Heart right ventricle (tissue), 16 donors: ENCODE measurements at regions not wholly inside any gene's neighbourhood (a gene's known extent, or its start where the extent isn't known, plus 50 kb on each side); places are given as distances from the start of the nearest gene placed in this dataset.

Source experiments
- ATAC-seq, 8 donors: fragments of 200-7000 bp; cut with Tn5 transposase; one replicate each; pipeline ENCODE4 v1.9.1; 2020; ENCODE audit warnings: mild to moderate bottlenecking in 8 of 8, moderate library complexity in 8 of 8, moderate number of reproducible peaks in 1 of 8
- DNase-seq, 2 donors: peaks; one replicate each; pipeline ENCODE4 v3.0.0-alpha.2; 2020
- H3K27ac ChIP-seq, 10 donors: fragments of 200-600 bp; sonication (generic) in 2 of 10; one replicate each; pipeline versions ENCODE4 v1.5.0 to v1.8.0; 2020 to 2022; ENCODE audit warnings: mild to moderate bottlenecking in 3 of 10
- H3K27me3 ChIP-seq, 7 donors: fragments of 200-600 bp; one replicate each; pipeline ENCODE4 v1.8.0; 2021 to 2022; ENCODE audit warnings: mild to moderate bottlenecking in 2 of 7
- H3K36me3 ChIP-seq, 9 donors: fragments of 200-600 bp; sonication (generic) in 1 of 9; one replicate each; pipeline versions ENCODE4 v1.5.0 to v1.8.0; 2020 to 2022; ENCODE audit warnings: mild to moderate bottlenecking in 2 of 9
- H3K4me1 ChIP-seq, 9 donors: fragments of 200-600 bp; sonication (generic) in 1 of 9; one replicate each; pipeline versions ENCODE4 v1.5.0 to v1.8.0; 2020 to 2022; ENCODE audit warnings: mild to moderate bottlenecking in 4 of 9
- H3K4me3 ChIP-seq, 10 donors: fragments of 200-600 bp; sonication (generic) in 2 of 10; one replicate each; pipeline versions ENCODE4 v1.5.0 to v1.8.0; 2020 to 2022; ENCODE audit warnings: mild to moderate bottlenecking in 7 of 10, moderate library complexity in 2 of 10
- H3K9me3 ChIP-seq, 11 donors: fragments of 200-600 bp in 10 of 11; sonication (generic) in 2 of 11; one replicate each; pipeline versions ENCODE4 v1.5.0 to v1.8.0; 2013 to 2022; ENCODE audit warnings: mild to moderate bottlenecking in 2 of 11, control low read depth in 1 of 11, moderate library complexity in 1 of 11
- WGBS, 2 donors: extraction: QIAGEN DNeasy Blood & Tissue Kit; methylation state at CpG; one replicate each; pipeline ENCODE4 v1.1.7; 2013; ENCODE audit warnings: inconsistent platforms in 1 of 2; 5-methylcytosine and 5-hydroxymethylcytosine counted together
- intact Hi-C, 10 donors: fragments of 100-400 bp; cut with DNase I; formaldehyde crosslinking; loops; one replicate each; pipeline versions ENCODE4 v1.11.1 to v1.14.2; 2022
- TF ChIP-seq, protein P1 (sequence below), 9 donors: fragments of 200-600 bp; sonication (generic) in 2 of 9; IDR thresholded peaks; one replicate each; pipeline versions ENCODE4 v1.5.0 to v1.8.0; 2021 to 2022; ENCODE audit warnings: antibody characterized with exemption in 9 of 9, mild to moderate bottlenecking in 5 of 9, moderate library complexity in 1 of 9
- donor health status: Arrhythmogenic right ventricular cardiomyopathy.
- donor health status: ischemic (EF 13 %, LVEDD 7.1; RV severe dilation, severe dysfunction).
- donor health status: healthy with polysubstance abuse.
- donor health status: DM: no; HTN: yes; CAD: no.
- donor health status: DM: no; HTN: no; CAD: no.
- donor health status: ischemic (EF 25% LVEDD 6.9; RV normal size, moderate dysfunction).
- donor health status: ischemic (EF 25% LVEDD 5.7; RV mildly dilated, moderate dysfunction).
- donor health status: healthy.
- donor health status: DM: yes; HTN: yes; CAD: no.
- donor health status: Ischemic cardiomyopathy.
- donor health status: ischemic (EF 35%, LVEDD 5.7; RV mildly dilated, moderate dysfunction).
- donor health status: nonischemic (EF 11% LVEDD 7.7; RV severe dilation, severe dysfunction).
- donor health status: DM: yes; HTN: yes; CAD: no.
- donor health status: PGD.
- donor health status: ischemic (EF 29% LVEDD 5.4; RV normal size, mild dysfunction).
- donor health status: nonischemic (EF 23%, LVEDD 6.1; RV moderate dilation, normal function).

DNA sequence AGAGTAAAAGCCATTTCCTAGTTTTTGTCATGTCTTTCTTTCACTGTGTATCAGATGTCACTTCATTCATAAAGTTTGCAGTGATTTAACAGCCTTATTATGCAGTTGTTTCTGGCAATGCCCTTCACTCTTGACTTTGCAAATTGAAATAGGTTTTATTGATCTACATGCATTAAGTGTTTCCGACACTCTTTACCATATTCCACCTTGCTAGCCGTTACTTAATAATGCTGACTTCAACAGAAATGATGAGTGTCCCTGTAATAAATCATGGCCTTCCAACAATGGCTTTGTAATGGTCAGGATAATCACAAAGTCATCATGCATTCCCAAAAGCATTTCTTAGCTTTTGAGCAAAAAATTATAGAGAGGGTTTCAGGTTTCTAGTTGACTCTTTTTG is 236.8 kb upstream of the FMN2 start:
- ATAC-seq: no peak
- intact Hi-C loops: no loop called here
- H3K27me3 ChIP-seq: no peaks in the 10 kb centered on the region
- no peak overlapping the region for H3K4me3 ChIP-seq
- H3K9me3 ChIP-seq: peaks cover 0 to 10% (median 0%) of the 10 kb centered on the region in 11 donors
- no peaks in the 10 kb centered on the region for H3K36me3 ChIP-seq
- no peak overlapping the region for H3K27ac ChIP-seq
- H3K4me1 ChIP-seq: no peaks in the 10 kb centered on the region
- no peak for DNase-seq
- 93 to 94% methylated on average over 2 of the region's 2 CpGs for WGBS, 2 donors
- TF ChIP-seq, protein P1, sequence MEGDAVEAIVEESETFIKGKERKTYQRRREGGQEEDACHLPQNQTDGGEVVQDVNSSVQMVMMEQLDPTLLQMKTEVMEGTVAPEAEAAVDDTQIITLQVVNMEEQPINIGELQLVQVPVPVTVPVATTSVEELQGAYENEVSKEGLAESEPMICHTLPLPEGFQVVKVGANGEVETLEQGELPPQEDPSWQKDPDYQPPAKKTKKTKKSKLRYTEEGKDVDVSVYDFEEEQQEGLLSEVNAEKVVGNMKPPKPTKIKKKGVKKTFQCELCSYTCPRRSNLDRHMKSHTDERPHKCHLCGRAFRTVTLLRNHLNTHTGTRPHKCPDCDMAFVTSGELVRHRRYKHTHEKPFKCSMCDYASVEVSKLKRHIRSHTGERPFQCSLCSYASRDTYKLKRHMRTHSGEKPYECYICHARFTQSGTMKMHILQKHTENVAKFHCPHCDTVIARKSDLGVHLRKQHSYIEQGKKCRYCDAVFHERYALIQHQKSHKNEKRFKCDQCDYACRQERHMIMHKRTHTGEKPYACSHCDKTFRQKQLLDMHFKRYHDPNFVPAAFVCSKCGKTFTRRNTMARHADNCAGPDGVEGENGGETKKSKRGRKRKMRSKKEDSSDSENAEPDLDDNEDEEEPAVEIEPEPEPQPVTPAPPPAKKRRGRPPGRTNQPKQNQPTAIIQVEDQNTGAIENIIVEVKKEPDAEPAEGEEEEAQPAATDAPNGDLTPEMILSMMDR (IDR thresholded peaks at IDR 0.05): no peak

DNA sequence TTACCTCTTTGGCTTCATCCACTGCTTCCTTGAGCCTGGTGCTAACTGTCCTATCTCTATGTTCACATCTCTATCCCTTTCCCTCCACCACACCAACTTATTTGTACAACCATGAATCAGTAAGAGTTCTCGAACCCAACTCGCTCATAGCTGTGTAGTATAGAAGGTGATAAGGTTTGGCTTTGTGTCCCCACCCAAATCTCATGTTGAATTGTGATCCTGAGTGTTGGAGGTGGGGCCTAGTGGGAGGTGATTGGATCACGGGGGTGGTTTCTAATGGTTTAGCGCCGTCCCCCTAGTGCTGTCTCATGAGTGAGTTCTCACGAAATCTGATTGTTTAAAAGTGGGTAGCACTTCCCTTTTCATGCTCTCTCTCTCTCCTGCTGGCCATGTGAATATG is 235.6 kb upstream of the FMN2 start:
- H3K4me1 ChIP-seq: no peaks in the 10 kb centered on the region
- no peaks in the 10 kb centered on the region for H3K27me3 ChIP-seq
- H3K27ac ChIP-seq: no peak overlapping the region
- peaks cover 0 to 10% (median 0%) of the 10 kb centered on the region in 11 donors for H3K9me3 ChIP-seq
- intact Hi-C loops: no loop called here
- ATAC-seq: no peak
- TF ChIP-seq, protein P1 (IDR thresholded peaks at IDR 0.05): no peak
- no peak overlapping the region for H3K4me3 ChIP-seq
- no peak for DNase-seq
- WGBS, 2 donors: 76 to 79% methylated on average over 6 of the region's 6 CpGs
- H3K36me3 ChIP-seq: no peaks in the 10 kb centered on the region

DNA sequence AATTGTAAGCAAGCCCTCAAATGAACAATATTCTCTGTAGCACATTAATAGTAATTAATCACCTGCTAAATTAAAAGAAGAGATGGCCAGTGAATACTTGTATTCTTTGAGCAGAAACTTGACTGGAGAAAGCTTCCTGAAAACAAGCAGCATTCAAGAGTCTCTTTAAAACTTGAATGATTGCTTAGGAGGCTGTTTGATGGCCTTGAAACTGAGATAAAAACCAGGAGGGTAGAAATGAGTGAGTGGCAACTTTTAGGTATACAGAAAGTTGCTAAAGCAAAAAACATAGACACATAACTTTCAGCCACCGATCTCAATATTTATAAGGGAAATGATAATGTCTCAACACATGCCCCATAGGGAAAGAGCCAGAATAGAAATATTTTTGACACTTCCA is 234.8 kb upstream of the FMN2 start:
- H3K36me3 ChIP-seq: no peaks in the 10 kb centered on the region
- peaks cover 0 to 6% (median 0%) of the 10 kb centered on the region in 9 donors for H3K4me1 ChIP-seq
- intact Hi-C loops: no loop called here
- no peak overlapping the region for H3K4me3 ChIP-seq
- 67 to 76% methylated on average over 1 of the region's 1 CpG for WGBS, 2 donors
- H3K27me3 ChIP-seq: no peaks in the 10 kb centered on the region
- H3K9me3 ChIP-seq: peaks cover 0 to 10% (median 0%) of the 10 kb centered on the region in 11 donors
- DNase-seq: no peak
- TF ChIP-seq, protein P1 (IDR thresholded peaks at IDR 0.05): no peak
- no peak for ATAC-seq
- no peak overlapping the region for H3K27ac ChIP-seq

DNA sequence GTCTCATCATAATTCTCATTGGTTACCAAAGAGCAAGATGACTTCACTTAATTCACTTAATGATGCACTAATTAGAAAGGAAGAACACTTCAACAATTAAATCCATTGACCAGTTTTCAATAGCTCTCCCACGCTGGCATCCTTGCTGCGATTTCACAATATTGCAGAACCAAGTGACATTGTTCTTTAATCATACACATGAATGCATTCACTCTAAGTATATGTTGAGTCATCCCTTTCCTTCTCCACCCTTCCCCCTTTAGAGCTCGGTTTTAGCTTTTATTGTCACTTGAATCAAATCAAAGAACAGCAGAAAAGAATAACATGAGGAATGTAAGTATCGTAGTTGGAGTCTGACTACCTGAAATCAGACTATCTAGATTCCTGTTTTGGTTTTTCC is 233.6 kb upstream of the FMN2 start:
- H3K9me3 ChIP-seq: peaks cover 0 to 10% (median 0%) of the 10 kb centered on the region in 11 donors
- H3K36me3 ChIP-seq: no peaks in the 10 kb centered on the region
- no peak overlapping the region for H3K27ac ChIP-seq
- intact Hi-C loops: no loop called here
- peaks cover 0 to 13% (median 0%) of the 10 kb centered on the region in 9 donors for H3K4me1 ChIP-seq
- 63 to 72% methylated on average over 4 of the region's 4 CpGs for WGBS, 2 donors
- no peaks in the 10 kb centered on the region for H3K27me3 ChIP-seq
- DNase-seq (no peak), ATAC-seq (no peak)
- TF ChIP-seq, protein P1 (IDR thresholded peaks at IDR 0.05): no peak
- H3K4me3 ChIP-seq: no peak overlapping the region
